ENCODE measurements at regions not wholly inside any gene's neighbourhood (a gene's known extent, or its start where the extent isn't known, plus 50 kb on each side); places are given as distances from the start of the nearest gene placed in this dataset.
"Not testable (repeated sequence)": the region's sequence is repeated elsewhere in the genome, so short reads cannot be mapped to it uniquely, and the experiment has no call there.

- DNase-seq (ENCODE audit: low read depth) = no peak
These were observed 83.4 kb downstream of the TNFRSF13B start for GRCh38 chr17:16888413-16889087.

GRCh38 chr17:16887523-16888095 is 84.3 kb downstream of the TNFRSF13B start:
- no peak for DNase-seq (ENCODE audit: low read depth)

- no peak for DNase-seq (ENCODE audit: low read depth)
These were observed 85.1 kb downstream of the TNFRSF13B start for GRCh38 chr17:16886655-16887322.

- not testable (repeated sequence) for DNase-seq (ENCODE audit: low read depth)
These were observed 86.7 kb downstream of the TNFRSF13B start for GRCh38 chr17:16885204-16885603.

GRCh38 chr17:16882926-16883265 is 89.0 kb downstream of the TNFRSF13B start:
- DNase-seq (ENCODE audit: low read depth) = not testable (repeated sequence)

- DNase-seq (ENCODE audit: low read depth) = no peak
These were observed 89.5 kb downstream of the TNFRSF13B start for GRCh38 chr17:16882243-16882925.

GRCh38 chr17:16881239-16881924 is 90.5 kb downstream of the TNFRSF13B start:
- no peak for DNase-seq (ENCODE audit: low read depth)

- no peak for DNase-seq (ENCODE audit: low read depth)
These were observed 91.1 kb downstream of the TNFRSF13B start for GRCh38 chr17:16880843-16881230.

- DNase-seq (ENCODE audit: low read depth) = no peak
These were observed 91.6 kb downstream of the TNFRSF13B start for GRCh38 chr17:16880121-16880842.

- no peak for DNase-seq (ENCODE audit: low read depth)
These were observed 92.2 kb downstream of the TNFRSF13B start for GRCh38 chr17:16879686-16880085.

- DNase-seq (ENCODE audit: low read depth) = no peak
These were observed 93.3 kb downstream of the TNFRSF13B start for GRCh38 chr17:16878606-16879005.

GRCh38 chr17:16878084-16878483 is 93.8 kb downstream of the TNFRSF13B start:
- no peak for DNase-seq (ENCODE audit: low read depth)

GRCh38 chr17:16877099-16877498 is 94.8 kb downstream of the TNFRSF13B start:
- DNase-seq (ENCODE audit: low read depth) = peak; percentile 21

- DNase-seq (ENCODE audit: low read depth) = no peak
These were observed 96.3 kb downstream of the TNFRSF13B start for GRCh38 chr17:16875662-16876061.

GRCh38 chr17:16874216-16874615 is 97.7 kb downstream of the TNFRSF13B start:
- not testable (repeated sequence) for DNase-seq (ENCODE audit: low read depth)

GRCh38 chr17:16873174-16874035 is 98.5 kb downstream of the TNFRSF13B start:
- peak; percentile 11 for DNase-seq (ENCODE audit: low read depth)

- DNase-seq (ENCODE audit: low read depth) = no peak
These were observed 99.4 kb downstream of the TNFRSF13B start for GRCh38 chr17:16872351-16873173.

- DNase-seq (ENCODE audit: low read depth) = not testable (repeated sequence)
These were observed 100.3 kb downstream of the TNFRSF13B start for GRCh38 chr17:16871446-16872190.
